Fibroblast of pulmonary artery (primary cell): ENCODE measurements at regions not wholly inside any gene's neighbourhood (a gene's known extent, or its start where the extent isn't known, plus 50 kb on each side); places are given as distances from the start of the nearest gene placed in this dataset.
"Not testable (repeated sequence)": the region's sequence is repeated elsewhere in the genome, so short reads cannot be mapped to it uniquely, and the experiment has no call there.

Source experiments
- DNase-seq: peaks from one replicate; pipeline ENCODE4 v3.0.0-alpha.2; 2010; ENCODE audit warnings: low read depth
- H3K4me3 ChIP-seq: replicated peaks from 2 replicates; pipeline ENCODE4 v1.5.1; 2011; ENCODE audit warnings: low read depth, mild to moderate bottlenecking, control low read depth, low read length, moderate library complexity
- TF ChIP-seq, protein P1 (sequence below): IDR thresholded peaks from 2 replicates; pipeline ENCODE4 v1.5.1; 2011; ENCODE audit warnings: mild to moderate bottlenecking, control low read depth, low read length, inconsistent platforms; ENCODE audit errors: missing control alignments

DNA sequence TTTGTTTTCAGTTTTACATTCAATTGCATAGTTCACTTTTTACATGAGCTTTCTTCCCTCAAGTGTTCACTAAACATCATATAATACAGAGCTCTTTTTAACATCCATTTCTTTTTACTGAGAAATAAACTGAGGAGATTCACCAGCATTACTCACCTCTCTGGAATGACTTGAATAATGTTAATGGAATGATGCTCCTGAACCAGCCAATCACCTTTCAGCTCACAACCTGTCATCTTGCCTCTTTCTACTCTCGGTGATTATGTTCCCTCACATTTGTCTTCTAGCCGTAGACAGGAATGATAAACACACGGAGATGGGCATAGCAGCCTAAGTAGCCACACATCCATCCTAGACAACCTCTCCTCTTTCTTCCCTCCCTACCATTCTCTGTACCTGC lies 301.7 kb downstream of the PAX3 start:
- peak; percentile 46 for DNase-seq
- H3K4me3 ChIP-seq = no peak overlapping the region
- TF ChIP-seq, protein P1, sequence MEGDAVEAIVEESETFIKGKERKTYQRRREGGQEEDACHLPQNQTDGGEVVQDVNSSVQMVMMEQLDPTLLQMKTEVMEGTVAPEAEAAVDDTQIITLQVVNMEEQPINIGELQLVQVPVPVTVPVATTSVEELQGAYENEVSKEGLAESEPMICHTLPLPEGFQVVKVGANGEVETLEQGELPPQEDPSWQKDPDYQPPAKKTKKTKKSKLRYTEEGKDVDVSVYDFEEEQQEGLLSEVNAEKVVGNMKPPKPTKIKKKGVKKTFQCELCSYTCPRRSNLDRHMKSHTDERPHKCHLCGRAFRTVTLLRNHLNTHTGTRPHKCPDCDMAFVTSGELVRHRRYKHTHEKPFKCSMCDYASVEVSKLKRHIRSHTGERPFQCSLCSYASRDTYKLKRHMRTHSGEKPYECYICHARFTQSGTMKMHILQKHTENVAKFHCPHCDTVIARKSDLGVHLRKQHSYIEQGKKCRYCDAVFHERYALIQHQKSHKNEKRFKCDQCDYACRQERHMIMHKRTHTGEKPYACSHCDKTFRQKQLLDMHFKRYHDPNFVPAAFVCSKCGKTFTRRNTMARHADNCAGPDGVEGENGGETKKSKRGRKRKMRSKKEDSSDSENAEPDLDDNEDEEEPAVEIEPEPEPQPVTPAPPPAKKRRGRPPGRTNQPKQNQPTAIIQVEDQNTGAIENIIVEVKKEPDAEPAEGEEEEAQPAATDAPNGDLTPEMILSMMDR = no peak

GRCh38 chr2:221994926-221995325 lies 303.9 kb downstream of the PAX3 start:
- no peak overlapping the region for H3K4me3 ChIP-seq
- DNase-seq = no peak
- TF ChIP-seq, protein P1 = no peak

DNA sequence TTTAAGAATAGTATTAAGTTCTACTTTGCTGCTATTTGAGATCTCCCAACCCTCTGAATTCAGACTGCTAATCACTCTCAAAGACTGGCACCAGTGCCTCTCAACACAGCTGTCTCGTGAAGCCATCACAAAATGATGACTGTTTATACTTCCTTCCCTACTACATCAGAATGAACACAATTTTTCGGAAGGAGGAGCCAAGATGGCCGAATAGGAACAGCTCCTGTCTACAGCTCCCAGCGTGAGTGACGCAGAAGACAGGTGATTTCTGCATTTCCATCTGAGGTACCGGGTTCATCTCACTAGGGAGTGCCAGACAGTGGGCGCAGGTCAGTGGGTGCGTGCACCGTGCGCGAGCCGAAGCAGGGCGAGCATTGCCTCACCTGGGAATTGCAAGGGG lies 314.4 kb downstream of the PAX3 start:
- DNase-seq, H3K4me3 ChIP-seq: not testable (repeated sequence)

DNA sequence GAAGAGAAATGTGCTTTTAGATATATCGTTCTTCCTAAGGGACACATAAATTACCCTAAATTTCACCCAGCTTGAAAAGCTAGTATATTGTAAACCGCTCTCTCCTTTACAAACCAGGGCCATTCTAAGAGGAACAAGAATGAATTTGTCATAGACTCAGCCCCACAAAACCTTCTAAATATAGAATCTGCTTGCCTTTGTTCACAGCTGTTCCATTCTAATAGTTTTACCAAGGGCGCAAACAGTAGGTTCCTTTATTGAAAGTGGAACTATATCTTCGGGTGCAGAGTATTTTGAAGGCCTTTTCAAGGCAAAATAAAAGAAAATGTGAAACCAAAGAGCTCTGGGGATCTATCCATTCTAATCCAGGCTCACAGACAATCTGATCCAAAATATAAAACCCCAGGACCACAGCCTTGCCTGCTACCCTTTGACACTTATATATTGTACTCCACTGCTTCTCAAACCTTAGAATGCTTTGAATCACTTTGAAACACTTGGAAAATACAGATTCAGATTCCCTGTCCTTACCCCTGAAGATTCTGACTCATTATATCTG lies 316.8 kb downstream of the PAX3 start:
- DNase-seq = no peak
- TF ChIP-seq, protein P1 = no peak
- H3K4me3 ChIP-seq = no peak overlapping the region

GRCh38 chr2:221975151-221975550 lies 323.6 kb downstream of the PAX3 start:
- TF ChIP-seq, protein P1 = no peak
- no peak for DNase-seq
- no peak overlapping the region for H3K4me3 ChIP-seq

- no peak for DNase-seq
- TF ChIP-seq, protein P1 = no peak
- H3K4me3 ChIP-seq = no peak overlapping the region
These were observed 324.9 kb downstream of the PAX3 start for GRCh38 chr2:221973902-221974301.

DNA sequence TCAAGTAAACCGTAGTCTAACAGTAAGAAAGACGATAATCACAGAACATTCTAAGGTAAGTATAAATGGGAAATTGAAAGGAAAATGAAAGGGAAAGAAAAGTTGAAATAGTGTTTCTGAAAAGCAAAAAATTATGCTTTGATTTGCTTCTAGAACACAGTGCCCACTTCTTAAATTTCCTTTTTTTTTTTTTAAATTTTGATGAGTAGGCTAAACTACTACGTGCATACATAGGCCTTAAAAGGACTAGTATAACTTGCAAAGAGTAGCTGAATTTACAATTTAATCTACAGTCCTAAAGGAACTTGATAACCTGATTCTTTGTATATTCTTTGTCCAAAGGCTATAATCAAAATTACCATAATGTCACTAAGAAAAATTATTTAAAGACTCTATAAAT lies 325.3 kb downstream of the PAX3 start:
- H3K4me3 ChIP-seq = no peak overlapping the region
- DNase-seq = no peak
- TF ChIP-seq, protein P1 = no peak
